Stimulated activated CD4-positive, alpha-beta T cell treated with anti-CD3 and anti-CD28 coated beads, Interleukin-4, amount 100 ng/mL, for 1 hour (primary cell): ENCODE measurements at regions not wholly inside any gene's neighbourhood (a gene's known extent, or its start where the extent isn't known, plus 50 kb on each side); places are given as distances from the start of the nearest gene placed in this dataset.
"Not testable (repeated sequence)": the region's sequence is repeated elsewhere in the genome, so short reads cannot be mapped to it uniquely, and the experiment has no call there.

Experiments
- DNase-seq: peaks from one replicate; pipeline ENCODE4 v3.0.0-alpha.2; 2020

DNA sequence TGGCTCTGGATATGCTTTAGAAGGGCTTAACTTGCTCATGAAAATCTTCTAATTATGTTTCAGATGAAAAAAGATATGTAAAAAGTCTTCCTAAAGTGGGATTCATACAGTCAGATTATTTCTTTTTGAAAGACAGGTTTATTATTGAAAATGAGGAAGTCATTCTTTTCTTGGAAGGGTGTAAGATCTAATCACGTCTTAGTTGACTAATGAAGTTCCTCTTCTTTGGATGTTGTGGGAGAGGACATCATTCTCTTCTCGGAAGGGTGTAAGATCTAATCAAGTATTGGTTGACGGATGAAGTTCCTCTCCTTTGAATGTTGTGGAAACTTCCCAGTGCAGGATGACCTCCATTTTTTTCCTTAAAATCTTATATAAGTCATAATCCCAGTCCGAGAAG, 74.9 kb downstream of the ALG10 start:
- no peak for DNase-seq

DNA sequence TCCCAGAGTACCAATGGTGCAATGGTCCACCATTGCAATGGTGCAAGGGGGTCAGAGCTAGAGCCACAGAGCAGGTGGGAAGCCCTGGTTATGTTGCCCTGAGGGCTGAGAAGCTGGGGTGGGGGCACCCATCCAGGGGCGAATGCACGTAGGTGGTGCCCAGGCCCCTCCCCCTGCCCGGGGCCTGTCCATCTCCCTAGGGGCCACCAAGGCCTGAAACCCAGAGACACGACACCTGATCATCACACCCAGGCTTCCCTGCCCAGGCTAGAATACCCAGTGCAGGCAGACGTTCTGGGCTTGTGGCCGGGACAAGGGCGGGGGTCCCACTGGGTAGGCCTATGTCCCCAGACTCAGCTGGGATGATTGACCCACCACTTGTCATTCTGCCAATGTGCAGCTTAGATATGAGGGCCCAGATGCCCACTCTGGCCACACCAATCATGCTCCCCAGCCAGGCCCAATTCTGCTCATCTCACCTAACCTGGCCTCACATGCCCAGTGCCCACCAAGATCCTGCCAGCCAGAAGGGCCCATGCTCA, 83.2 kb downstream of the ALG10 start:
- no peak for DNase-seq

DNA sequence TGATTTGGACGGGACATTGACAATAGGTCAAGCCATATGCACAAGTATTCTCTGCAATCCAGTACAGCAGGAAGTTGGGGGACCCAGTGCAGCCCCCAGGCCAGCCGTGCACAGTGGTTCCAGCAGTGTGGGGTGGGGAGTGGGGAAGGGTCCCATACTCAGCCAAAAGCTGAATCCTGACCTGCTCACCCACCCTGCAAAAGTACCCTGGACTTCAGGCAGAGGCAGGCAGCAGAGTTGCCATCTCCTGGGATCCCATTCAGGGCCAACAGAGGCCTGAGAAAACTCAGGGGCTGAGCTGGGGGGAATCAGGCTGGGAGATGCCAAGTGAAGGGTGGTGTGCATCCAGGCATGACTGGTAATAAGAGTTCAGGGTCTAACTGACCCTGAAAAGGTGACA, 83.9 kb downstream of the ALG10 start:
- no peak for DNase-seq

- DNase-seq, result no peak
Measured at GRCh38 chr12:34107016-34107415, 84.7 kb downstream of the ALG10 start.

DNA sequence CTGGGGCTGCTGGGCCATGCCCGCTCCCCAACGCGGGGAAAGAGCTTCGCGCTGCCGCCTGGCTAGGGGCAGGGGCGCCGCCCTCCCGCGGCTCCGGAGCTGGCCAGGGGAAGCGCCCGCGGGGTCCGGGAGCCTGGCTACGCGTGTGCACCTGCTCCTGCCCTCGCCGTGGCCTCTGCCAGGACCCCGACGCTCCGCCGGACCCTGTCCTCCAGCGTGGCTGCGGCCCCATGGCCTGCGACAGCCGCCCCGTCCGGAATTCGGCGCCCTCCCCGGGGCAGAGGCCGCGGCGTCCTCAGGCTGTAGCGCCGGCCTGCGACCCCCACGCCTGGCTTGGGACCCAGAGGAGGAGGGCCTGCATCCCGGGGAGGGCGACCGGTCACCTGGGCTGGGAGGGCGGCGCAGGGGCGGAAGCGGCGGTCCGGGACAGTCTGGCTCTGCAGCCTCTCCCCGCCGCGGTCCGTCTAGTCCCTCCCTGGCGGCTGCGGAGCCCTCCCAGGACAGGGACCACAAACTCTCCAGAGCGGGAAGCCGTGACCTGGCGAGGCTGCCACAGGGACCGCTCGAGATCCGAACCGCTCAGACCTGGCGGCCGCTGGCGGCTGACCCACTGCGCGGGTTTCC, 85.6 kb downstream of the ALG10 start:
- no peak for DNase-seq

DNA sequence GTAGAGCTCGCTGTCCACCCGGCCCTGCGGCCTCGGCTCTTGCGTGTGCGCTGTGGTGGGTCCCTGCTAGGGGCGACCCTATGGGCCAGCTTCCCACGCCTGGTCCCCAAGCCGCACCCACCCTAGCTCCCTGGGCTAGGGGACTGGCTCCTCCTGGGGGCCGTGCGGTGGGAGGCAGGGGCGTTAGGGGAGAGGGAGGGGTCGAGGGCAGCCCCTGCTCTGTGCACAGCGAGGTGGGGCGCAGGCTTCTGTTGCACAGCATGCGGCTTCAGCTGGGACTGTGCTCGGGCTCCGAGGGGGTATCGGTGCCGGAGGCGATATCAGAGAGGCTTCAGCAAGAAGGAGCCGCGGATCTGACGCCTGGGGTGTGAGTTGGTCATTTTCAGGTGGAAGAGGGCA, 86.1 kb downstream of the ALG10 start:
- DNase-seq, result no peak

GRCh38 chr12:34108967-34109366, 86.7 kb downstream of the ALG10 start:
- DNase-seq, result no peak

DNA sequence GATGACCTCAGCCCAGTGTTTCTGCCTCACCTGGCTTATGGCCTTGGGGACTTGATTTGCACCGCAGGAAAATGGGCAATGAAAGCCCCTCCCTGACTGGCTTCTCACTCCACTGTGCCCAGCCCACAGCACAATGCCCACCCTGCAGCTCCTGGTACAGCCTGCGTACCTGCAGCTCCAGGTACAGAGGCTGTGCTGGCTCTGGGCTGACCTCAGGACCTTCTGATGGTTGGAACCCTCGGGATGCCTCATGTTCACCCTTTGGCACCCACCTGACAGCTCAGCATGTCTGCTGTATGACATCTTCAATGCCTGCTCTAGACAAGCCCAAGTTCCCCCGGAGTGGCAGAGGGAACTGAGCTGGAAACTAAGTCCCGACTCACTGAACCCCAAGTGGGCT, 87.1 kb downstream of the ALG10 start:
- DNase-seq, result no peak

DNA sequence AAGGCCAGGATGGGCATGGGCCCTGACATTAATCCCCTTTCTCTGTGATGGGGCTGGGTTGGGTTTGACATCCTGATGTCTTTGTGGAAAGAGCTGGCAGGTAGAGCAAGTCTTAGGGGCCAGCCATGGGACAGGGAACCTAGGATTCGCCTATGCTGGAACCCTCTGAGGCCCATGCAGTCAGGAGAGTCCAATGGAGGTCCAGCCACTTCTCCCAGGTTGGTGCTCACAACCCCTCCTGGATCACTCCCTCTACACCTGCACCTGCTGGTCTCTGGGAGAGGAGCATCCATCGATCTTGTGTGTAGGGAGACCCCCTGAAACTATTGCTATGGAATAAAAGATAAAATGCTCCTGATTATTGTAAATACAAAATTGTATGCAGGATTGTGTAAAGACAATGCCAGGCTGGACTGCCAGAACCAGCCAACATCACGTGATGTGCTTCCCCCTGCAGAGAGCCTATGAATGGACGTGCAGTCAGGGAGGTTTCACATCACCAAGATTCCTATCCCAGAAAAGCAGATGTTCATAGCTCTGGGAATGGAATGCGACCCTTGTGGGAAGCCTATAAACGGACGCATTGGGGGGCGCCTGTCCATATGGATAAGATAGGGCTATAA, 87.7 kb downstream of the ALG10 start:
- not testable (repeated sequence) for DNase-seq

DNA sequence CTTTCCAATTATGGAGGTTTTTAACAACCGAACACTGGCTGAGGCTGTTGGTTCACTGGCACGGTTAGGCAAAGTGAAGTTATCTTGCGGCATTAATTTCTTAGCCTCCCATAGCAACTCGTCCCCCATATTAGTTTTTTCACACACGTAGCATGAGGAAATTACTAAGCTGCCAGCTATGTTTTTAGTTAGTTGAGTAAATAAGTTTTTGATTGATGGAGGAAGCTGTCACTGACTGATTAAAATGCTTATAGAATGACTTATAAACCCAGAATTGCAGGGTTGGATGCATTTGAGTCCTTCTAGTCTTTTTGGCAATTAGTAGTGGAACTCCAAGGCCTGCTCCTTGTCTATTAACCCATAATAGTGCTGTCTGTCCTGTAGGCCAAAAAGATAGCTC, 97.1 kb downstream of the ALG10 start:
- no peak for DNase-seq

GRCh38 chr12:34121360-34121759, 99.1 kb downstream of the ALG10 start:
- no peak for DNase-seq

- not testable (repeated sequence) for DNase-seq
Measured at GRCh38 chr12:34123092-34123491, 100.8 kb downstream of the ALG10 start.

GRCh38 chr12:34124608-34125007, 102.3 kb downstream of the ALG10 start:
- no peak for DNase-seq

- no peak for DNase-seq
Measured at GRCh38 chr12:34126239-34126641, 103.9 kb downstream of the ALG10 start.

GRCh38 chr12:34126805-34127204, 104.5 kb downstream of the ALG10 start:
- DNase-seq, result no peak

- not testable (repeated sequence) for DNase-seq
Measured at GRCh38 chr12:34127379-34127778, 105.1 kb downstream of the ALG10 start.

DNA sequence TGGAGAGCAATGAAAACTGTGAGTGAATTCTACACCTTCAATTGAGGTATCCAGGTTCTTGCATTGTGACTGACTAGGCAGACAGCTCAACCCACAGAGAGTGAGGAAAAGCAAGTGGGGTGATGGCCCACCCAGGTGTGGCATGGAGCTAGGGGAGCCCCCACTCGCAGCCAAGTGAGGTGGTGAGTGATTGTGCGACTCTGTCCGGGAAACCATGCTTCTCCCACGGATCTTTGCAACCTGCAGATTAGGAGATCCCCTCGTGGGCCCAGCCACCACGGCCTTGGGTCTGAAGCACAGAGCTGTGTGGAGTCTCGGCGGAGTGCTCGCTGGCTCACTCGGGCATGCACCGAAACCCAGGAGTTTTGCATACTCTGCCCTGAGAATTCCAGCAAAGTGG, 120.1 kb downstream of the ALG10 start:
- DNase-seq, result no peak

DNA sequence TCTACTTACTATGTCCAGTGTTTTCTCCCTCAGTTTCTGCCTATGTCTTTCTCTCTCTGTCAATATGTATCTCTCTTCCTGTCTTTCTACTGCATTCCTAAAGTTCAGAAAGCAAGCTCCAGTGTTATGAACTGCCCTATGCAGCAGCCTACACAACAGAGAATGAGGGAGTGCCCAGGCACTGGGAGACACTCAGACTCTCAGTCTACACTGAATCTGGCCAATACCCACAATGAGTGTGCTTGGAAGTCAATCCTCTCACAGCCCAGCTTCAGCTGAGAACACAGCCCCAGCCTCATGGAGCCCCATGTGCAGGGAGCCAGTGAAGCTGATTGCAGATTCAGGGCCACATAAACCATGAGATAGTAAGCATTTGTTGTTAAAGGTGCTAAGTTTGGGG, 128.7 kb downstream of the ALG10 start:
- no peak for DNase-seq

- no peak for DNase-seq
Measured at GRCh38 chr12:34163443-34163842, 141.1 kb downstream of the ALG10 start.

DNA sequence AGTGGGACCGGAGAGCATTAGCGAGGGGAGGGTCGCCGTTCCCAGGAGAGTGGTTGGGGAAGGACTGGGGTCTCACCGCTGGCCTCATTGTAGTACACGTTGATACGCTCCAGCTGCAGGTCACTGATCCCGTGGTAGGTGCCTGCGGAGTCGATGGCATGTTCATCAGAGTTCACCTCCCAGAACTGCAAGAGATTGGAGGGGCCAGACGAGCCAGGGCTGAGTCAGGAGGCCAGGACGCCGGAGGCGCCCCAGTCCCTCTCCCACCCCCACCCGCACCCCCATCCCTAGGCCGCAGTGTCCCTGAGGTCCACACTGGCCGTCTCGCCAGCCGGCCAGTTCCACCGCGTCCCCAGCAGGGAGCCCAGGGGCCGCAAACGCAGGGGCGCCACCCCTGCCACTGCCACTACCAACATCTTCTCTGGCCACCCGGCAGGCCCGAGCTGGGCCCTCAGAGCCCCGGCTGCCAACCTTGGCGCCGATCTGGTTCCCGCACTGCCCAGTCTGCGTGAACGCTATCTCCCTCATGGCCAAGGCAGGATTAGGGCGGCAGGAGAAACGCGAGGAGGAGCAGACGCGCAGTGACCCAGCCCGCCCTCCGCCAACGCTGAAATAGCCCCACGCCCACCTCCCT, 144.2 kb downstream of the ALG10 start:
- DNase-seq, result no peak

- DNase-seq, result not testable (repeated sequence)
Measured at GRCh38 chr12:34168507-34168906, 146.2 kb downstream of the ALG10 start.

- DNase-seq, result no peak
Measured at GRCh38 chr12:34186492-34186891, 164.2 kb downstream of the ALG10 start.

DNA sequence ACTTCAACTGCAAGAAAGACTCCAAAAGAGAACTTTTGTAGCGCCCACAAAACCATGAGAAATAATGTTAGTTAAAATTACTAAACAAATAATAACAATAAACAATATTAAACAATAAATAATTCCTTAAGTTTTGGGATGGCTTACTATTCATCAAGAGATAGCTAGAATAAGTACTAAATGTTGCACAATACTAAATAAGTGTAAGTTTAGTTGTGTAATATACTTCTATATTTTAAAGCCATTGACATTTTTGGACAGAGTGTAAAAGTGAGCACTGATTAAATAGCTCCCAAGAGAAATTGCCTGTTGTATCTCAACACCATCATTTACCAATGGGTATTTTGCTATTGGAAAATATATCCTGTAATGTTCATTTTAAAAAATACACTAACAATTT, 166.7 kb downstream of the ALG10 start:
- no peak for DNase-seq

DNA sequence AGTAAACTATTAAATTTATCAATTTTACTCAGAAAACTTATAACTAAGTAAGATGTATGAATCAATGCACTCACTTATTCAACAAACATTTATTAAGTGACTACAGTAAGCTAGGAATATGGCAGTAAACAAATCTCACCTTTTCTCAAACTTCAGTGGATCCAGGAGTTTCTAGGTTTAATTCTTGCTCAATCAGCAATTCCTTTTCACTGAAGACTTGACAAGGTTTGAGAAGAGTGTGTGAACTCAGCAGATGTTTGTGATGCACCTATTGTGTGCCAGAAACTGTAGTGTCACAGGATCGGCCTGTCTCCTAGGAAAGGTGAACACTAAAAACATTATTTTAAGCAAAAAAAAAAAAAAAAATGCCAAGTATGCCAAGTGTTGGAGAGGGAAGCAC, 167.8 kb downstream of the ALG10 start:
- DNase-seq, result no peak
